ENCODE measurements at regions not wholly inside any gene's neighbourhood (a gene's known extent, or its start where the extent isn't known, plus 50 kb on each side); places are given as distances from the start of the nearest gene placed in this dataset.

GRCh38 chr1:47708658-47709018, 270.8 kb downstream of the FOXD2 start:
- Histone ChIP-seq H3K27ac (peak overlapping the region in 4 of 21 experiments; percentile 0 to 54 (median 34)), H3K4me3 (peak overlapping the region in 2 of 7 experiments; percentile 30 to 38)

GRCh38 chr1:47709019-47709871, 271.4 kb downstream of the FOXD2 start:
- peak overlapping the region in 6 of 7 experiments; percentile 5 to 38 (median 21) for H3K4me3 ChIP-seq
- H3K27ac ChIP-seq = peak overlapping the region in 5 of 21 experiments; percentile 0 to 54 (median 45)

- H3K27ac ChIP-seq = peak overlapping the region in 2 of 21 experiments; percentile 24 to 42
Observed at GRCh38 chr1:47709872-47710231, 272.0 kb downstream of the FOXD2 start.

GRCh38 chr1:47710329-47711071, 272.7 kb downstream of the FOXD2 start:
- Histone ChIP-seq H3K4me3 (peak overlapping the region in 2 of 7 experiments; percentile 27 to 38), H3K27ac (no peak overlapping the region)

More at GRCh38 chr1:47709872-47710231, 272.0 kb downstream of the FOXD2 start:
- H3K4me3 ChIP-seq = peak overlapping the region in 6 of 7 experiments; percentile 5 to 38 (median 21)

Measured in skin epidermis (tissue), 12 donors.